ENCODE measurements at regions not wholly inside any gene's neighbourhood (a gene's known extent, or its start where the extent isn't known, plus 50 kb on each side); places are given as distances from the start of the nearest gene placed in this dataset.
A peak's percentile ranks its signal among the peaks of the same experiment; 100 is the strongest.
"Not testable (repeated sequence)": the region's sequence is repeated elsewhere in the genome, so short reads cannot be mapped to it uniquely, and the experiment has no call there.

DNA sequence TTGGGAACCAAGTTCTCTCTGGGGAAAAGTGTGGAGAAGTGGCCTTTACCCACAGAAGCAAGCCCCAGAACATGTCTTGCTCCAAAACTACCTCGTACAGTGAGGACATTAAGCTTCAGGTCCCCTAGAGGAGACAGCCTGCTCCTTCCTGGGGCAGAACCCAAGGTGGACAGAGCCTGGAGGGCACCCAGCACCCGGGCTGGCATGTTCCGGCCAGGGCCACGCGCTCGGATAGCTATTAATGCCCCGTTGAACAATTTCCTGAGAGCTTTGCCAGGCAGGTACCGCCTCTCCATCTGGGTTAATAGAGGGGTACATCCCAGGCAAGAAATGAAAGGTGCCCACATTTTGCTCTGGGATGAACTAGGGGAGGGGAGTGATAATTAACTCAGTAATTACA is 169.0 kb upstream of the GRK3 start:
- DNase-seq (ENCODE audit: low spot score) = no peak

GRCh38 chr22:25395915-25396314 is 168.6 kb upstream of the GRK3 start:
- DNase-seq (ENCODE audit: low spot score) = no peak

DNA sequence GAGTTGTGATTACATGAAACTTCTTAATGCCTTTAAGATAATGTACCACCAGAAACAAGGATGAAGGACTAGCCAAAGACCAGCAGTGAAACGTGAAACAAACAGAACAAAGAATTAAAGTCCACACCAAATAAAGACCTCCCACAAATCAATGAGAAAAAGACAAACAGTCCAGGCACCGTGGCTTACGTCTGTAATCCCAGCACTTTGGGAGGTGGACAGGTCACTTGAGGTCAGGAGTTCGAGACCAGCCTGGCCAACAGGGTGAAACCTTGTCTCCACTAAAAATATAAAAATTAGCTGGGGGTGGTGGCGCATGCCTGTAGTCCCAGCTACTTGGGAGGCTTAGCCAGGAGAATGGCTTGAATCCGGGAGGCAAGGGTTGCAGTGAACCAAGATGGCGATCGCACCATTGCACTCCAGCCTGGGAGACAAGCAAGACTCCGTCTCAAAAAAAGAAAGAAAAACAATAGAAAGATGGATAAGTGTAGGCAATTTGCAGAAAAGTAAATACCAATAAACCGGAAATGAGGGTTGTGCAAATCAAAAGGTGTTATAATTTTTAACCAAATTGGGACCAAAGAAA is 167.8 kb upstream of the GRK3 start:
- DNase-seq (ENCODE audit: low spot score) = no peak

GRCh38 chr22:25397616-25398015 is 166.9 kb upstream of the GRK3 start:
- no peak for DNase-seq (ENCODE audit: low spot score)

- not testable (repeated sequence) for DNase-seq (ENCODE audit: low spot score)
Observed at GRCh38 chr22:25398591-25399062, 165.8 kb upstream of the GRK3 start.

DNA sequence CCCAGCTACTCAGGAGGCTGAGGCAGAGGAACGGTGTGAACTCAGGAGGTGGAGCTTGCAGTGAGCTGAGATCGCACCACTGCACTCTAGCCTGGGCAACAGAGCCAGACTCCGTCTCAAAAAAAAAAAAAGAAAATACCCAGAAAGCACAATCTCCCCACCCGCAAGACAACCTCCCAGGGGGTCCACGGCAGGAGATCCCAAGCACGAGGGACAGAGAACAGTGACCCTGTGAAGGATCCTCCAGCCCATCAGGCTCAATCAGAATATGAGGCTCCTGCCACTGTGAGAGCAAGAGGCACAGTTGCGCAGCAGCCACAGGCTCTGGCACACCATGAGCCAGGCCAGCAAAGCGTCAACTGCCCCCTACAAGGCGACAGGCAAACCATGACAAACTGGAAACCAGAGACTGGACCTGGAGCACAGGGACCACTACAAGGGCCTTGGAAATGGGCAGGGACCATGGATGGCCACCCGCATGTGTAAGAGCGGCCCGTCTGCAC is 164.8 kb upstream of the GRK3 start:
- no peak for DNase-seq (ENCODE audit: low spot score)

DNA sequence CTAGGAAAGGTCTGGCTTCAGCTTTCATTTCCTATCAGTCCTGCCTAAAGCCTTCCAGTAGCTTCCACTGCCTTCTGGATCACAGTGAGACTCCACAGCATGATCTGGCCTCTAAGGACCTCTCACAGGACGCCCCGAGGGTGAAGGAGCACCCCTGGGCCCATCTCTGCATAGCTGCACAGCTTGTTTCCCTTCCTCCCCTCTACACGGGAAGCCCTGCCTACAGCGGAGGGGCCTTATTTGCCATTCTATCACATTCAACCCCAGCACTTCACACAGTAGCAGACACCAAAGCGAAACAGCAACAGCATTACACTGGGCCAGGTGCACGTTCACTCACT is 162.3 kb upstream of the GRK3 start:
- DNase-seq (ENCODE audit: low spot score) = no peak

DNA sequence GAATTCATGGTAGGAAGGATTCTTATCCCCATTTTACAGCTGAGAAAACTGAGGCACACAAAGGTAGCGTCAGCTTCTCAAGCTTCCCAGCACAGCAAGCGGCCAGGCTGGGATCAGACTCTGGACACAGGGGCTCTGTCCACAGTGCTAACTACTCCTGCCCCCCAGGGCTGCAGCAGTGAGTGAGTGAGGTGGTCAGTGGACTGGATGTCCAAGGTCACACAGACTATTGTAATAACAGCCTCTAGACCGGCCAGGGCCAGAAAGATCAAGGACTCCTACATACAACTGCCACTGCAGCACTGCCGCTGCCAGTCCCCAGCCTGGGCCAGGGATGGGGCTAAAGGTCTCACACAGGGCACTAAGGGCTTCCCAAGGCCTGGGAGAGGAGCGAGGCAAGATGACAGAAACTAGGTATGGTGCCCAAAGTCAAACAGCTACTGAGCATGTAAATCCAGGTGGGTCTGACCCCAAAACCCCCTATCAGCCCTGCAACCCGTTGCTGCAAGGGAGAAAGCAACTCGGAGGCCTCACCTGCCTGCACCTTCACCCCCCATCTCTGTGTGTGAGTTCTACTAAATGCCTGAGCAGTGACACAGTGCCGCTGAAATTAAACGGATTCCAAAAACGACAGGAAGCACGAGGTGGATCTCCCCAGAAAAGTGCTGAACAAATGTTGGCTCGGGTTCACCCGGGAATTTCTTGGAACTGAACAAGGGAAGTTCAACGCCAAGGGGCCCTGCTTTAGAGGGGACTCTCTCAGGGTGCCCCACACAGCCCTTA is 161.8 kb upstream of the GRK3 start:
- no peak for DNase-seq (ENCODE audit: low spot score)

- no peak for DNase-seq (ENCODE audit: low spot score)
Observed at GRCh38 chr22:25403284-25403810, 161.1 kb upstream of the GRK3 start.

DNA sequence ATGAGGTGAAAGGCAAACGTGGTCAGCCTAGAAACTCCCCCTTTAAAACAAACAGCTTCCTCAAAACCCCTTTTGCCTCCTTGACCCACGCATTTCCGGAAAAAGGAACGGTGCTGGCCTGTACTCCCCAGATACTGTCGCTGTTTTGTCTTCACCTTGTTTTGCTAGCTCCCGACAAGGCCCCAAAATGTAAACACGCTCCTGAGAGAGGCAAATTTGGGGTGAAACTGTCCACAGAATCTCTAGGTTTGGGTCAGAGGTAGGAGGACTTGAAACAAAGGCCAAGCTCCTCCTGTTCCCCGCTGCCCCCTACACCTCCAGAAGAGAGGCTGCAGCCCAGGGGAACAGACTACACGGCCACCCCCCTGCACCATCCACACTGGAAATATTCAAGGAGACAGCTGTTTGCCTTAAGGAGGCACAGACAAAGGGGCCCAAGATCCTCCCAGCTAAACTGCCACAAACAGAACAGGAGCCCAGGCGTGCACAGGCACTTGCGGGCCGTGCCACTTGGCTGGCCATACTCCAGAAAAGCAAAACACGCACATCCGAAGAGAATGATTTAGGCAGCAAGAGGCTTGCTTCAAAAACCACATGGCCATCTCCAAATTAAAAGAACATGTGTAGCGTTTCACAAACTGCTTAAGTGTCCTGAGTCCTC is 160.5 kb upstream of the GRK3 start:
- DNase-seq (ENCODE audit: low spot score) = no peak

DNA sequence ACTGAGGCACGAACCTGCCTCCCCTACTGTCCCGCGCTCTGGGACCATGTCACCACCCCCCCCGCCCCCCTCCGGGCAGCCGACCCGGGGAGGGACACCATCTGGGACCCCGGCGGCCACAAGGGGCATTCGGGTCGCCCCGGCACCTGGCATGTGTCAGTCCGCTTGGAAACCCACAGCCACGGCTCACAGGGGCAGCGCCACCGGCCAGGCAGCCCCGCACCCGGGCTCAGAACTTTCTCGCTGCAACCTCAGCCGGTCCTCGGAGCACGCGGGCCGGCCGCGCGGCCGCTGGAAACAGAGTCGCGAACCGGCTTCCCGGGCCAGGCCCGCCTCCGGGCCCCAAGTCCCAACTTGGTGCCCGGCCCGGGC is 159.9 kb upstream of the GRK3 start:
- peak; percentile 2 for DNase-seq (ENCODE audit: low spot score)

GRCh38 chr22:25404928-25405816 is 159.3 kb upstream of the GRK3 start:
- peak; percentile 88 for DNase-seq (ENCODE audit: low spot score)

DNA sequence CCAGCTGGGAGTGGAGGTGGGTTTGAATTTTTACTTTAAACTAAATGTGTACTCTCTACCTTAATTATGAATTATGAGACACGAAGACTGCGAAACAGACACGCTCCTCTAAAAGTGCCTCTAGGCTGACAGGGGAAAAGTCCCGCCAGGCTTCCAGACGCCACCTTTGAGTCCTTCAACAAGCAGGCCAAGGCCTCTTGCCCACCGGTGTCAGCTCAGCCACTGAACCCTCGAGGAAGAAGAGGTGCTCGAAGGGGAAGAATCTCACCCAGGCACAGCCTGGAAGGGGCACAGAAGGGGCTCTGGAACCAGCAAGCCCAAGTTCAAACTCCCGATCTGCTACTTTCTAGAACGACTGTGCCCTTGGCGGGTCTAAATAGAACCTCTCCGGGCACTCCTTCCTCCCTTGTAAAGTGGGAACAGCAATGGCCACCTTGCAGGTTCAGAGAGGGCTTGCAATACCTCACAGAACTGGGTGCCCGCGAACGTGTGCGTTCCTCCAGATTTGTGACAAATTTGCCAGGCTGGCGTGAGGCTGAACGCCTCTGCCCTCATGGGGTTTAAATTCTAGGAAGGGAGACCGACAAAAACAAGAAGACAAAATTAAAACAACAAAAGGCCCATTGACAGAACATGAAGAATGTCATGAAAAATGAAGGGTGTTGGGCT is 158.5 kb upstream of the GRK3 start:
- peak; percentile 8 for DNase-seq (ENCODE audit: low spot score)

GRCh38 chr22:25406510-25407210 is 157.8 kb upstream of the GRK3 start:
- DNase-seq (ENCODE audit: low spot score) = peak; percentile 80

DNA sequence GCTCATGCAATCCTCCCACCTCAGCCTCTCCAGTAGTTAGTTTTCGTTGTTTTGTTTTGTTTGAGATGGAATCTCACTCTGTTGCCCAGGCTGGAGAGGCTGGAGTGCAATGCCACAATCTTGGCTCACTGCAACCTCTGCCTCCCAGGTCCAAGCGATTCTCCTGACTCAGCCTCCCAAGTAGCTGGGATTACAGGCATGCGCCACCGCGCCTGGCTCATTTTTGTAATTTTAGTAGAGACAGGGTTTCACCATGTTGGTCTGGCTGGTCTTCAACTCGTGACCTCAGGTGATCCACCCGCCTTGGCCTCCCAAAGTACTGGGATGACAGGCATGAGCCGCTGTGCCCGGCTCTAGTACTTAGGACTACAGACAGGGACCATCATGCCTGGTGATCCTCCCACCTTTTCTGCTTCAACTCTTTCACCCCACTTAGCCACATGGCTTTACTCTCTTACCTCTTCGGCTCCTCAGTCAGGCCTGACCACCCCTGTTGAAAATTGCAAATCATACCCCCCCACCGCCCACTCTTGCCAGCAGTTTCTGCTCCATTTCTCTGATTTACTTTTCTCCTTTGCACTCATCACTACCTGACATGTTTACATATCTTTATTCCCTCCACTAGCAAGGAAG is 157.1 kb upstream of the GRK3 start:
- no peak for DNase-seq (ENCODE audit: low spot score)

DNA sequence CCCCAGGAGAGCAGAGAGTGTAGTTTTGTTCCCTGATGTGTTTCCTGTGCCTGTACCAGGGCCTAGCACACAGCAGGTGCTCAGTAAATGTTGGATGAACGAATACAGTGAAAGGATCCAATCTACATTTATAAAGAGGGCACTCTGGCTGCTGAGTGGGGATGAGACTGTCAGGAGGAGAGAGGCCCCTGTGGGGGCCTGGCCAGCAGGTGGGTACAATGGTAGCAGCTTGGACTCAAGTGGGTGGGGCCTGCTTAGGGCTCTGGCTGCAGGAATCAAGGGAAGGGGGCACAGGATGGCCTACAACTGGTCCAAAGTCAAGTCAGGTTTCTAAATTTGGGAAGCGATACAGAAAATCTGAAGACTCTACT is 156.6 kb upstream of the GRK3 start:
- no peak for DNase-seq (ENCODE audit: low spot score)

- peak; percentile 7 for DNase-seq (ENCODE audit: low spot score)
Observed at GRCh38 chr22:25409240-25409639, 155.2 kb upstream of the GRK3 start.

DNA sequence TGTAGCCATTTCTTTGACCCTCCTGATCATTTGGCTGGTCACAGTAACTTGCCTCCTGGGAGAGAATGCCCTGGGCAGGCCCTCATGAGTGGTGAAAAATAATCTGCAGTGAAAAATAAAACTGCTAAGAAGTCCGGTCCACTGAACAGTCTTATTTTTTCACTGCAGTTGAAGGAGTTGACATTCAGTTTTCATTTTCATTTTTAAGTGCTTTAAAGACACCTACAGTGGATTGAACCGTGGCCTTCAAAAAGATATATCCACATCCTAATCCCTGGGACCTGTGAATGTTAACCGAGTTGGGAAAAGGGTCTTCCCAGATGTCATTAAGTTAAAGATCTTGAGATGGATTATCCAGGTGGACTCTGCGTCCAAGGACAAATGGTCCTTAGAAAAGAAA is 153.6 kb upstream of the GRK3 start:
- no peak for DNase-seq (ENCODE audit: low spot score)

DNA sequence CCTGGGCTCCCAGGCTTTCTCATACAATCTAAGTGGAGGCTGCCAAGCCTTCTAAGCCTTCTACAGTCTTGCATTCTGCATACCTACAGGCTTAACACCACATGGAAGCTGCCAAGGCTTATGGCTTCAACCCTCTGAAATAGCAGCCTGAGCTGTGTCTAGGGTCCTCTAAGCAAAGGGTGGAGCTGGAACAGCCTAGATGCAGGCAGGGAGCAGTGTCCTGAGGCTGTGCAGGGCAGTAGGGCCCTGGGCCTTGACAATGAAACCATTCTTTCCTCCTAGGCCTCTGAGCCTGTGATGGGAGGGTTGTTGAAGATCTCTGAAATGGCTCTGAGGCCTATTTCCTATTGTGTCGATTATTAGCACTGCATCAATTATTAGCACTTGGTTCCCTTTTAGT is 150.9 kb upstream of the GRK3 start:
- DNase-seq (ENCODE audit: low spot score) = no peak

DNA sequence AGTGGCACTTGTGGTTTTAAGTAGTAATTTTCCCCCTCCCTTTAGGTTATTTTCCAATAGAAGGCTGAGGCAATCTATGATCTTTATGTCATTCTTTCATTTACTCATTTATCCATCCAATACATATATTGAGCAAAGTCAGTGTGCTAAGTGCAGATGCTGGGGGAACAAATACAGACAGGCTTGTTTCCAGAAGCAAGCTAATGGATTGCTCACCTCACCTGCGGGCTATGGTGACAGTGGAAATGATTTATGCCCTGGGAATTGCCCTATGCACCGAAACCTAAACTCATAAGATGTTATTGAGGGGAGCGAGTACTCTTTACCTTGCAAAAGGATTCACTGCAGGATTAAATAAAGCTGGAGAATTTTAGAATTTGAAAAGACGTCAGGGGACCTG is 148.7 kb upstream of the GRK3 start:
- DNase-seq (ENCODE audit: low spot score) = not testable (repeated sequence)
